Endodermal cell (in vitro differentiated cells): ENCODE measurements at regions not wholly inside any gene's neighbourhood (a gene's known extent, or its start where the extent isn't known, plus 50 kb on each side); places are given as distances from the start of the nearest gene placed in this dataset.

Source experiments
- DNase-seq: peaks from one replicate; pipeline ENCODE4 v3.0.0-alpha.2; 2017
- H3K27ac ChIP-seq: 2 replicates; pipeline ENCODE4 v1.5.1; 2013; ENCODE audit warnings: mild to moderate bottlenecking, low read depth, low read length, moderate library complexity
- H3K27me3 ChIP-seq: 2 replicates; pipeline ENCODE4 v1.6.1; 2013; ENCODE audit warnings: mild to moderate bottlenecking, low read length, moderate library complexity; ENCODE audit not compliant: insufficient read depth, control insufficient read depth, poor library complexity, severe bottlenecking
- H3K36me3 ChIP-seq: 2 replicates; pipeline ENCODE4 v1.7.0; 2013; ENCODE audit warnings: mild to moderate bottlenecking, low read length, moderate library complexity; ENCODE audit not compliant: control insufficient read depth, insufficient read depth
- H3K4me1 ChIP-seq: one replicate; pipeline ENCODE4 v1.7.0; 2013; ENCODE audit warnings: low read length; ENCODE audit not compliant: control insufficient read depth, insufficient read depth
- H3K4me3 ChIP-seq: 2 replicates; pipeline ENCODE4 v1.5.1; 2013; ENCODE audit warnings: mild to moderate bottlenecking, low read length, moderate library complexity
- H3K9ac ChIP-seq: 2 replicates; pipeline ENCODE4 v1.6.1; 2013; ENCODE audit warnings: mild to moderate bottlenecking, low read length, moderate library complexity; ENCODE audit not compliant: poor library complexity, severe bottlenecking; ENCODE audit errors: extremely low read depth
- H3K9me3 ChIP-seq: 2 replicates; pipeline ENCODE4 v1.6.1; 2013; ENCODE audit warnings: mild to moderate bottlenecking, low read length, moderate library complexity; ENCODE audit not compliant: control insufficient read depth
- H3K27ac Mint-ChIP-seq: 2 replicates; pipeline ENCODE4 v1.8.0; 2020; ENCODE audit warnings: mixed read lengths
- H3K27me3 Mint-ChIP-seq: 2 replicates; pipeline ENCODE4 v1.8.0; 2021; ENCODE audit warnings: mild to moderate bottlenecking, mixed read lengths; ENCODE audit not compliant: insufficient read depth
- H3K36me3 Mint-ChIP-seq: 2 replicates; pipeline ENCODE4 v1.8.0; 2020; ENCODE audit warnings: low read depth, mixed read lengths
- H3K4me1 Mint-ChIP-seq: 2 replicates; pipeline ENCODE4 v1.8.0; 2020; ENCODE audit warnings: mixed read lengths
- H3K4me3 Mint-ChIP-seq: 2 replicates; pipeline ENCODE4 v1.8.0; 2020; ENCODE audit warnings: mild to moderate bottlenecking, moderate library complexity, mixed read lengths
- H3K9me3 Mint-ChIP-seq: 2 replicates; pipeline ENCODE4 v1.8.0; 2020; ENCODE audit warnings: mild to moderate bottlenecking, mixed read lengths
- CTCF ChIP-seq: fragments of 200-600 bp; sonication (generic); conservative IDR thresholded peaks from 2 replicates; pipeline ENCODE4 v1.5.0; 2021; ENCODE audit warnings: antibody characterized with exemption, mild to moderate bottlenecking
- whole genome bisulfite sequencing, 2 experiments: methylation state at CpG; one replicate each; pipeline versions ENCODE4 v1.1.5 to v1.1.7; 2013; ENCODE audit warnings: missing lambda C conversion rate in 2 of 2, mixed read lengths in 1 of 2; ENCODE audit not compliant: insufficient coverage in 1 of 2, insufficient read length in 1 of 2; 5-methylcytosine and 5-hydroxymethylcytosine counted together

GRCh38 chr13:109642358-109642757 lies 144.0 kb downstream of the IRS2 start:
- no peaks in the 10 kb centered on the region for H3K27me3 ChIP-seq
- 90 to 94% methylated on average over 8 of the region's 8 CpGs for WGBS, 2 experiments
- no peak for DNase-seq

GRCh38 chr13:109636736-109637135 lies 149.6 kb downstream of the IRS2 start:
- Mint-ChIP-seq H3K27ac (no peak overlapping the region), H3K9me3 (peaks cover 34% of the 10 kb centered on the region), H3K4me1 (peaks cover 2% of the 10 kb centered on the region), H3K27me3 (no peaks in the 10 kb centered on the region), H3K4me3 (no peak overlapping the region), H3K36me3 (no peaks in the 10 kb centered on the region)
- Histone ChIP-seq H3K27ac (no peak overlapping the region), H3K36me3 (no peaks in the 10 kb centered on the region), H3K27me3 (no peaks in the 10 kb centered on the region), H3K9ac (no peak overlapping the region), H3K4me1 (no peaks in the 10 kb centered on the region), H3K9me3 (peaks cover 25% of the 10 kb centered on the region), H3K4me3 (no peak overlapping the region)
- TF ChIP-seq CTCF: no peak
- DNase-seq: no peak
- 83 to 84% methylated on average over 3 of the region's 3 CpGs for WGBS, 2 experiments

More at GRCh38 chr13:109642358-109642757, 144.0 kb downstream of the IRS2 start:
- Histone ChIP-seq H3K36me3 (no peaks in the 10 kb centered on the region), H3K4me1 (no peaks in the 10 kb centered on the region), H3K4me3 (no peak overlapping the region), H3K9ac (no peak overlapping the region), H3K9me3 (peaks cover 18% of the 10 kb centered on the region), H3K27ac (no peak overlapping the region)
- H3K27ac Mint-ChIP-seq: no peak overlapping the region
- H3K4me3 Mint-ChIP-seq: no peak overlapping the region
- H3K36me3 Mint-ChIP-seq: no peaks in the 10 kb centered on the region
- H3K27me3 Mint-ChIP-seq: no peaks in the 10 kb centered on the region
- H3K4me1 Mint-ChIP-seq: peaks cover 3% of the 10 kb centered on the region
- H3K9me3 Mint-ChIP-seq: peaks cover 30% of the 10 kb centered on the region
- TF ChIP-seq CTCF: no peak

- Histone ChIP-seq H3K9ac (no peak overlapping the region), H3K27ac (no peak overlapping the region), H3K36me3 (no peaks in the 10 kb centered on the region), H3K4me3 (no peak overlapping the region), H3K9me3 (peaks cover 11% of the 10 kb centered on the region), H3K4me1 (no peaks in the 10 kb centered on the region), H3K27me3 (no peaks in the 10 kb centered on the region)
- H3K4me3 Mint-ChIP-seq: no peak overlapping the region
- H3K9me3 Mint-ChIP-seq: peaks cover 4% of the 10 kb centered on the region
- peaks cover 25% of the 10 kb centered on the region for H3K4me1 Mint-ChIP-seq
- H3K36me3 Mint-ChIP-seq: no peaks in the 10 kb centered on the region
- no peak for DNase-seq
- WGBS, 2 experiments: 87 to 95% methylated on average over 2 to 5 of the region's 5 CpGs
- TF ChIP-seq CTCF: no peak
- no peak overlapping the region for H3K27ac Mint-ChIP-seq
- H3K27me3 Mint-ChIP-seq: no peaks in the 10 kb centered on the region
These were observed 155.3 kb downstream of the IRS2 start for GRCh38 chr13:109631069-109631468.
